ENCODE measurements at regions not wholly inside any gene's neighbourhood (a gene's known extent, or its start where the extent isn't known, plus 50 kb on each side); places are given as distances from the start of the nearest gene placed in this dataset.

- no peaks in the 10 kb centered on the region for H3K9me3 ChIP-seq
- TF ChIP-seq, protein P1, sequence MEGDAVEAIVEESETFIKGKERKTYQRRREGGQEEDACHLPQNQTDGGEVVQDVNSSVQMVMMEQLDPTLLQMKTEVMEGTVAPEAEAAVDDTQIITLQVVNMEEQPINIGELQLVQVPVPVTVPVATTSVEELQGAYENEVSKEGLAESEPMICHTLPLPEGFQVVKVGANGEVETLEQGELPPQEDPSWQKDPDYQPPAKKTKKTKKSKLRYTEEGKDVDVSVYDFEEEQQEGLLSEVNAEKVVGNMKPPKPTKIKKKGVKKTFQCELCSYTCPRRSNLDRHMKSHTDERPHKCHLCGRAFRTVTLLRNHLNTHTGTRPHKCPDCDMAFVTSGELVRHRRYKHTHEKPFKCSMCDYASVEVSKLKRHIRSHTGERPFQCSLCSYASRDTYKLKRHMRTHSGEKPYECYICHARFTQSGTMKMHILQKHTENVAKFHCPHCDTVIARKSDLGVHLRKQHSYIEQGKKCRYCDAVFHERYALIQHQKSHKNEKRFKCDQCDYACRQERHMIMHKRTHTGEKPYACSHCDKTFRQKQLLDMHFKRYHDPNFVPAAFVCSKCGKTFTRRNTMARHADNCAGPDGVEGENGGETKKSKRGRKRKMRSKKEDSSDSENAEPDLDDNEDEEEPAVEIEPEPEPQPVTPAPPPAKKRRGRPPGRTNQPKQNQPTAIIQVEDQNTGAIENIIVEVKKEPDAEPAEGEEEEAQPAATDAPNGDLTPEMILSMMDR (IDR thresholded peaks at IDR 0.05) = no peak
- H3K27me3 ChIP-seq = no peaks in the 10 kb centered on the region
- no peak for DNase-seq (ENCODE audit: low spot score)
- H3K4me1 ChIP-seq = no peaks in the 10 kb centered on the region
- H3K27ac ChIP-seq = no peak overlapping the region
- no peaks in the 10 kb centered on the region for H3K36me3 ChIP-seq
- no peak overlapping the region for H3K4me3 ChIP-seq
These were observed 98.9 kb upstream of the WNT4 start for GRCh38 chr1:22241811-22242210.

- TF ChIP-seq, protein P1 (IDR thresholded peaks at IDR 0.05) = no peak
- H3K4me3 ChIP-seq = no peak overlapping the region
- H3K27me3 ChIP-seq = no peaks in the 10 kb centered on the region
- H3K4me1 ChIP-seq = no peaks in the 10 kb centered on the region
- no peaks in the 10 kb centered on the region for H3K9me3 ChIP-seq
- no peak for DNase-seq (ENCODE audit: low spot score)
- H3K36me3 ChIP-seq = no peaks in the 10 kb centered on the region
- H3K27ac ChIP-seq = no peak overlapping the region
These were observed 102.3 kb upstream of the WNT4 start for GRCh38 chr1:22245100-22245650.

DNA sequence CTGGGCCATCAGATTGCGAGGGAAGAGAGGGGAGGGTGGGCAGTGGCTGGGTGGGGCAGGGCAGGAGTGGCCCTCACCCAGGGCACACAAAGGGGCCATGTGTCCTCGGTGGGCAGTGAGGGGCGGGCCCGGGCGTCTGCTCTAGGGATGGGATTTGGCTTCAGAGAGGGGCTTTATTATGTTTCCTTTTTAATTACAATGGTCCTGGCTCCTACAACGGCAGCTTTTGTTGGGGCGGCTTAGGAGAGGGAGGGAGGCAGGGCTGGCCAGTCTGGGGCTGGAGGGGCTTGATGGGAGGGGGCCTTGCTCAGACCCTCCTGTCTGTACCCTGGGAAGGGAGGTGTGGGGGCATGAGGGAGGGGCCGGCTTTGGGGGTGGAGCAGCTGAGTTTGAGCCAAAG lies 102.8 kb upstream of the WNT4 start:
- DNase-seq (ENCODE audit: low spot score) = no peak
- H3K27me3 ChIP-seq = no peaks in the 10 kb centered on the region
- TF ChIP-seq, protein P1 (IDR thresholded peaks at IDR 0.05) = no peak

GRCh38 chr1:22246755-22247480 lies 104.0 kb upstream of the WNT4 start:
- H3K36me3 ChIP-seq = no peaks in the 10 kb centered on the region
- H3K4me3 ChIP-seq = no peak overlapping the region
- no peaks in the 10 kb centered on the region for H3K4me1 ChIP-seq
- no peak overlapping the region for H3K27ac ChIP-seq
- DNase-seq (ENCODE audit: low spot score) = no peak
- no peaks in the 10 kb centered on the region for H3K27me3 ChIP-seq
- H3K9me3 ChIP-seq = no peaks in the 10 kb centered on the region
- TF ChIP-seq, protein P1 (IDR thresholded peaks at IDR 0.05) = no peak

More for the DNA sequence above, 102.8 kb upstream of the WNT4 start:
- H3K9me3 ChIP-seq = no peaks in the 10 kb centered on the region
- H3K4me1 ChIP-seq = no peaks in the 10 kb centered on the region
- H3K36me3 ChIP-seq = no peaks in the 10 kb centered on the region
- no peak overlapping the region for H3K27ac ChIP-seq
- H3K4me3 ChIP-seq = no peak overlapping the region

DNA sequence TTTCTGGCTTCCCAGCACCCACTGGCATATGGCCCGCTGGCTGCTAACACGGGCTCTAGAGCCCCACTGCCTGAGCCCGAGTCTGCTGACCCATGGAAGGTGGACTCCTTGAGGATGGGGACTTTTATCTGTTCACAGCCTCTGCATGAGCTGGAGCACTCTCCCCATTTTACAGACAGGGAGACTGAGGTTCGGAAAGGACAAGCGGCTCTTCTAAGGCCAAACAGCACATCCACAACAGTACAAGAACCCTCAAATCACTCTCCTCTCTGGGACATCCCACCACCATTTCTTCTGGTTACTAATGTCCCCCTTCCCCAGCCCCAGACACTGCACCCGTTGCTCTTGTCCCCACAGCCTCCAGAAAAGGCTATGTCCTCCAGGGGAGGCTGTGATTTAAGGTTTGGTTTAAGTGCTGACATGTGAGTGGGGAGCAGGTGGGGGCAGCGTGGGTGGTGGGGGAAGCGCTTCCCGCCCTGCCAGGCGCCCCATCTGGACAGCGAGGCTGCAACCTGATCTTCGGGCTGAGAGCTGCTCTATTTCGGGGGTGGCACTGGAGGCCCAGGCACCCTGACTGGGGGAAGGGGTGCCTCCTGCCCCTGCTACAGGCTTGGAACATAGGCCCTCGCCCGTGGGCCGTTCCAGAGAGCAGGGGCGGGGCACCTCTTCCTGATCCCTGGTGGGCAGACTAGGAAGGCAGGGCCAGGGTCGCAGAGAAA lies 104.8 kb upstream of the WNT4 start:
- TF ChIP-seq, protein P1 (IDR thresholded peaks at IDR 0.05) = no peak
- no peak for DNase-seq (ENCODE audit: low spot score)
- H3K4me3 ChIP-seq = no peak overlapping the region
- H3K27me3 ChIP-seq = no peaks in the 10 kb centered on the region
- H3K4me1 ChIP-seq = no peaks in the 10 kb centered on the region
- H3K36me3 ChIP-seq = no peaks in the 10 kb centered on the region
- H3K9me3 ChIP-seq = no peaks in the 10 kb centered on the region
- H3K27ac ChIP-seq = no peak overlapping the region
